ENCODE measurements at regions not wholly inside any gene's neighbourhood (a gene's known extent, or its start where the extent isn't known, plus 50 kb on each side); places are given as distances from the start of the nearest gene placed in this dataset.

GRCh38 chr16:47999595-47999994 is 156.2 kb downstream of the ABCC12 start:
- WGBS (ENCODE audit: extremely low coverage, insufficient coverage, insufficient read length), result no CpG with 5 or more reads among the region's 4 CpGs
- Histone ChIP-seq H3K79me1 (ENCODE audit: low read length) (no peaks in the 10 kb centered on the region), H3K14ac (ENCODE audit: low read length) (no peak overlapping the region), H3K36me3 (ENCODE audit: control insufficient read depth in 1 of 2, insufficient read depth in 2 of 2, low read length in 2 of 2) (no peaks in the 10 kb centered on the region), H4K12ac (ENCODE audit: low read depth, low read length) (no peak overlapping the region), H3K4me3 (ENCODE audit: low read depth, low read length) (no peak overlapping the region), H2AK5ac (ENCODE audit: low read length) (no peak overlapping the region), H3K9me3 (ENCODE audit: insufficient read depth, low read depth, low read length) (no peaks in the 10 kb centered on the region), H3K4me2 (ENCODE audit: low read length) (no peak overlapping the region), H3K4me1 (ENCODE audit: control insufficient read depth in 1 of 2, insufficient read depth in 2 of 2, low read length in 2 of 2) (no peaks in the 10 kb centered on the region), H3K18ac (ENCODE audit: low read length) (no peak overlapping the region), H3K4ac (ENCODE audit: low read depth, low read length) (no peak overlapping the region), H2BK12ac (ENCODE audit: low read length) (no peak overlapping the region), H3K23ac (ENCODE audit: low read length) (no peak overlapping the region), H4K91ac (ENCODE audit: low read depth, low read length) (no peak overlapping the region), H3K9ac (ENCODE audit: low read length) (no peak overlapping the region), H2BK5ac (ENCODE audit: low read depth, low read length, poor library complexity) (no peak overlapping the region), H4K8ac (ENCODE audit: low read depth, low read length) (no peak overlapping the region), H2BK120ac (ENCODE audit: insufficient read depth, low read length, poor library complexity) (no peak overlapping the region), H3K27me3 (ENCODE audit: insufficient read depth, low read length) (no peaks in the 10 kb centered on the region), H2AFZ (ENCODE audit: insufficient read depth, low read length, poor library complexity) (no peak overlapping the region), H3K27ac (ENCODE audit: low read depth, low read length) (no peak overlapping the region), H3K79me2 (ENCODE audit: control insufficient read depth, insufficient read depth, low read length, poor library complexity) (no peaks in the 10 kb centered on the region)
- DNase-seq, result no peak

GRCh38 chr16:47995354-47995753 is 160.4 kb downstream of the ABCC12 start:
- no peaks in the 10 kb centered on the region for H3K27me3 ChIP-seq (ENCODE audit: insufficient read depth, low read length)
- H3K4me3 ChIP-seq (ENCODE audit: low read depth, low read length), result no peak overlapping the region
- no peak overlapping the region for H4K8ac ChIP-seq (ENCODE audit: low read depth, low read length)
- no peak overlapping the region for H3K18ac ChIP-seq (ENCODE audit: low read length)
- H3K27ac ChIP-seq (ENCODE audit: low read depth, low read length), result no peak overlapping the region
- no peak overlapping the region for H2BK12ac ChIP-seq (ENCODE audit: low read length)
- H4K91ac ChIP-seq (ENCODE audit: low read depth, low read length), result no peak overlapping the region
- no peaks in the 10 kb centered on the region for H3K9me3 ChIP-seq (ENCODE audit: insufficient read depth, low read depth, low read length)
- H2BK120ac ChIP-seq (ENCODE audit: insufficient read depth, low read length, poor library complexity), result no peak overlapping the region
- no peaks in the 10 kb centered on the region for H3K4me1 ChIP-seq (ENCODE audit: control insufficient read depth in 1 of 2, insufficient read depth in 2 of 2, low read length in 2 of 2)
- no peak overlapping the region for H2BK5ac ChIP-seq (ENCODE audit: low read depth, low read length, poor library complexity)
- H4K12ac ChIP-seq (ENCODE audit: low read depth, low read length), result no peak overlapping the region
- H3K4me2 ChIP-seq (ENCODE audit: low read length), result no peak overlapping the region
- WGBS (ENCODE audit: extremely low coverage, insufficient coverage, insufficient read length), result no CpG with 5 or more reads among the region's 2 CpGs
- no peak overlapping the region for H2AFZ ChIP-seq (ENCODE audit: insufficient read depth, low read length, poor library complexity)
- no peak overlapping the region for H3K4ac ChIP-seq (ENCODE audit: low read depth, low read length)
- DNase-seq, result no peak
- no peak overlapping the region for H2AK5ac ChIP-seq (ENCODE audit: low read length)
- H3K14ac ChIP-seq (ENCODE audit: low read length), result no peak overlapping the region
- no peak overlapping the region for H3K9ac ChIP-seq (ENCODE audit: low read length)
- H3K79me1 ChIP-seq (ENCODE audit: low read length), result no peaks in the 10 kb centered on the region
- H3K79me2 ChIP-seq (ENCODE audit: control insufficient read depth, insufficient read depth, low read length, poor library complexity), result no peaks in the 10 kb centered on the region
- H3K23ac ChIP-seq (ENCODE audit: low read length), result no peak overlapping the region
- H3K36me3 ChIP-seq (ENCODE audit: control insufficient read depth in 1 of 2, insufficient read depth in 2 of 2, low read length in 2 of 2), result no peaks in the 10 kb centered on the region

- Histone ChIP-seq H2AK5ac (ENCODE audit: low read length) (no peak overlapping the region), H2BK5ac (ENCODE audit: low read depth, low read length, poor library complexity) (no peak overlapping the region), H2AFZ (ENCODE audit: insufficient read depth, low read length, poor library complexity) (no peak overlapping the region), H3K9ac (ENCODE audit: low read length) (no peak overlapping the region), H3K4me2 (ENCODE audit: low read length) (no peak overlapping the region), H3K4ac (ENCODE audit: low read depth, low read length) (no peak overlapping the region), H3K14ac (ENCODE audit: low read length) (no peak overlapping the region), H4K12ac (ENCODE audit: low read depth, low read length) (no peak overlapping the region), H3K23ac (ENCODE audit: low read length) (no peak overlapping the region), H3K4me1 (ENCODE audit: control insufficient read depth in 1 of 2, insufficient read depth in 2 of 2, low read length in 2 of 2) (no peaks in the 10 kb centered on the region), H3K18ac (ENCODE audit: low read length) (no peak overlapping the region), H4K91ac (ENCODE audit: low read depth, low read length) (no peak overlapping the region), H3K27me3 (ENCODE audit: insufficient read depth, low read length) (no peaks in the 10 kb centered on the region), H3K9me3 (ENCODE audit: insufficient read depth, low read depth, low read length) (no peaks in the 10 kb centered on the region), H3K79me2 (ENCODE audit: control insufficient read depth, insufficient read depth, low read length, poor library complexity) (no peaks in the 10 kb centered on the region), H3K4me3 (ENCODE audit: low read depth, low read length) (no peak overlapping the region), H4K8ac (ENCODE audit: low read depth, low read length) (no peak overlapping the region), H3K79me1 (ENCODE audit: low read length) (no peaks in the 10 kb centered on the region), H2BK120ac (ENCODE audit: insufficient read depth, low read length, poor library complexity) (no peak overlapping the region), H3K27ac (ENCODE audit: low read depth, low read length) (no peak overlapping the region), H2BK12ac (ENCODE audit: low read length) (no peak overlapping the region), H3K36me3 (ENCODE audit: control insufficient read depth in 1 of 2, insufficient read depth in 2 of 2, low read length in 2 of 2) (no peaks in the 10 kb centered on the region)
- no CpG with 5 or more reads among the region's 2 CpGs for WGBS (ENCODE audit: extremely low coverage, insufficient coverage, insufficient read length)
- DNase-seq, result no peak
These were observed 164.3 kb downstream of the ABCC12 start for GRCh38 chr16:47991491-47991890.

GRCh38 chr16:47990676-47991075 is 165.1 kb downstream of the ABCC12 start:
- Histone ChIP-seq H3K36me3 (ENCODE audit: control insufficient read depth in 1 of 2, insufficient read depth in 2 of 2, low read length in 2 of 2) (no peaks in the 10 kb centered on the region), H3K9me3 (ENCODE audit: insufficient read depth, low read depth, low read length) (no peaks in the 10 kb centered on the region), H3K23ac (ENCODE audit: low read length) (no peak overlapping the region), H3K79me2 (ENCODE audit: control insufficient read depth, insufficient read depth, low read length, poor library complexity) (no peaks in the 10 kb centered on the region), H4K91ac (ENCODE audit: low read depth, low read length) (no peak overlapping the region), H3K79me1 (ENCODE audit: low read length) (no peaks in the 10 kb centered on the region), H2AK5ac (ENCODE audit: low read length) (no peak overlapping the region), H4K8ac (ENCODE audit: low read depth, low read length) (no peak overlapping the region), H2BK5ac (ENCODE audit: low read depth, low read length, poor library complexity) (no peak overlapping the region), H3K4me1 (ENCODE audit: control insufficient read depth in 1 of 2, insufficient read depth in 2 of 2, low read length in 2 of 2) (no peaks in the 10 kb centered on the region), H3K14ac (ENCODE audit: low read length) (no peak overlapping the region), H3K4me2 (ENCODE audit: low read length) (no peak overlapping the region), H2BK12ac (ENCODE audit: low read length) (no peak overlapping the region), H3K9ac (ENCODE audit: low read length) (no peak overlapping the region), H3K27me3 (ENCODE audit: insufficient read depth, low read length) (no peaks in the 10 kb centered on the region), H4K12ac (ENCODE audit: low read depth, low read length) (no peak overlapping the region), H2BK120ac (ENCODE audit: insufficient read depth, low read length, poor library complexity) (no peak overlapping the region), H3K18ac (ENCODE audit: low read length) (no peak overlapping the region), H2AFZ (ENCODE audit: insufficient read depth, low read length, poor library complexity) (no peak overlapping the region), H3K4ac (ENCODE audit: low read depth, low read length) (no peak overlapping the region), H3K27ac (ENCODE audit: low read depth, low read length) (no peak overlapping the region), H3K4me3 (ENCODE audit: low read depth, low read length) (no peak overlapping the region)
- WGBS (ENCODE audit: extremely low coverage, insufficient coverage, insufficient read length), result no CpG with 5 or more reads among the region's 2 CpGs
- DNase-seq, result no peak

All from trophoblast cell (in vitro differentiated cells and primary cell).